ENCODE measurements at regions not wholly inside any gene's neighbourhood (a gene's known extent, or its start where the extent isn't known, plus 50 kb on each side); places are given as distances from the start of the nearest gene placed in this dataset.

DNA sequence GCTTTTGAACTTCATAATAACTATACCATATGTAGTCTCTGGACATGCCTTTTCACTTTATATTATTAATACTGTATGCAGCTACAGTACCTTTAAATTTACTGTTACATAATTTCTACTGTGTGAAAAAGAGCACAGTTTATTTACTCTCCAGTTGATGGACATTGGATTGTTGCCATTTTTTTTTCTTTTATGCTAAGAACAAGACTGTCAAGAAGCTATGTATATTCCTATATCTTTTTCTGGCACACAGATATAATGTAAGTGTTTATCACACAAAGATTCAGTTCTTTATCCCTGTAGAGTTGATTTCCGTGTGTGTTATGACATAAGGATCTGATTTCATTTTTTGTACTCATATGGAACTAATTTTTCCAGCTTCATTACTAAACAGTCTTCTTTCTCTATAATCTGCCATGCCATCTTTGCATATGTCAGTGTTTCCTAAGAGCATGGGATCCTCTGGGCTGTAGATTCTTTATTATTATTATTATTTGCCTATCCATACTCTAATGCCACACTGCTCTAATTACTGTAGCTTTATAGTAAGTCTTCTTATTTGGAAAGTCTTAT, 593.0 kb upstream of the ATP2B1 start:
- no peak for DNase-seq

DNA sequence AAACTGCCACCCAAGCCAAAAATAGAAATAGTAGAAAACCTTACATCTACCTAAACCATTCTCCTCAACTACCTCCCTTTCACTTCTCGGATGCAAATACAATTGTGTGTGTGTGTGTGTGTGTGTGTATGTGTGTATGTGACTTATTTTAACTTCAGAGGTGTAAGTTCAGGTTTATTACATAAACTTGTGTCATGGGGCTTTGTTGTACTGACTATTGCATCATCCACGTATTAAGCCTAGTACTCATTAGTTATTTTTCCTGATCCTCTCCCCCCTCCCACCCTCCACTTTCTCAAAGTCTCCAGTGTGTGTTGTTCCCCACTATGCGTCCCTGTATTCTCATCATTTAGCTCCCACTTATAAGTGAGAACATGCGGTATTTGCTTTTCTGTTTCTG, 592.5 kb upstream of the ATP2B1 start:
- no peak for DNase-seq

- DNase-seq = no peak
Measured at GRCh38 chr12:90299666-90300065, 591.0 kb upstream of the ATP2B1 start.

- no peak for DNase-seq
Measured at GRCh38 chr12:90299121-90299520, 590.5 kb upstream of the ATP2B1 start.

DNA sequence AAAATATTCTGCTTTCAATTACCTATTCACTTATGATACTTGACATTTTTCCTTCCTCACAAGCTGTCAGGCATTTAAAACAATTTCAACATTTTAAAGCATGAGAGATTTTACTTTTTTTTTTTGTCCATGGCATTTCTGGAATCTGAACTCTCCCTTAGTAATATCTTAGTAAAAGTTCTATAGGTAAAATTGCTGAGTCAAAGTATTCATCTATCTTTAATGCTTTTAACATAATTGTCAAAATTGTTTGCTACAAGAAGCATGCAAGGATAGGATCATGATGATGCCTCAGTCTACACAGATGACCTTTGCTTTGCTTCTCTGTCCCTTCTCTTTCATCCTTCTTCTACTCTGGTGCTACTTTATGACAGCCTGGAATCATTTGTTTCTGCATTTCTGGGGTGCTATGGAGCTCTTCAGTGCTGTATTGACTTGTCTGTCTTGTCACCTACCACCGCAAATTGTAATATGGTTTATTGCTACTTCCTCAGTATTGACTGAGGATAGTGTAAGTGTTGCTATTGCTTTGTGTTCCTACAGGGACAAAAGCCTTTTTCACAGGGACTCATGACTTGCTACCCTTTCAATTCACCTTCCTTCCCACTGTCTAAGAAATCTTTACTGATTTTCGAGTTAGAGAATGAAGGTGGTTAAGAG, 589.8 kb upstream of the ATP2B1 start:
- DNase-seq = no peak

DNA sequence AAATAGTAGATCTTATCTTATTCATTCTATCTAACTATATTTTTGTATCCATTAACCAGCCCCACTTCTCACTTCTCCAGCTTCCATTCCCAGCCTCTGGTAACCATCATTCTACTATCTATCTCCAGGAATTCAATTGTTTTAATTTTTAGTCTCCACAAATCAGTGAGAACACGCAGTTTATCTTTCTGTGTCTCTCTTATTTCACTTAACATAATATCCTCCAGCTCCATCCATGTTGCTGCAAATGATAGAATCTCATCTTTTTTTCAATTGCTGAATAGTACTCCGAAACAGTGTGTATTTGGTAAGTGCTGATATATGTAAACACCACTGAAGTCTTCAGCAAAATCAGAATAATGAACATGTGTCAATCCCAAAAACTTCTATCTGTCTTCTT, 587.2 kb upstream of the ATP2B1 start:
- DNase-seq = no peak

- no peak for DNase-seq
Measured at GRCh38 chr12:90292183-90292582, 583.5 kb upstream of the ATP2B1 start.

GRCh38 chr12:90290980-90291975, 582.6 kb upstream of the ATP2B1 start:
- no peak for DNase-seq

- DNase-seq = no peak
Measured at GRCh38 chr12:90287585-90287984, 578.9 kb upstream of the ATP2B1 start.

DNA sequence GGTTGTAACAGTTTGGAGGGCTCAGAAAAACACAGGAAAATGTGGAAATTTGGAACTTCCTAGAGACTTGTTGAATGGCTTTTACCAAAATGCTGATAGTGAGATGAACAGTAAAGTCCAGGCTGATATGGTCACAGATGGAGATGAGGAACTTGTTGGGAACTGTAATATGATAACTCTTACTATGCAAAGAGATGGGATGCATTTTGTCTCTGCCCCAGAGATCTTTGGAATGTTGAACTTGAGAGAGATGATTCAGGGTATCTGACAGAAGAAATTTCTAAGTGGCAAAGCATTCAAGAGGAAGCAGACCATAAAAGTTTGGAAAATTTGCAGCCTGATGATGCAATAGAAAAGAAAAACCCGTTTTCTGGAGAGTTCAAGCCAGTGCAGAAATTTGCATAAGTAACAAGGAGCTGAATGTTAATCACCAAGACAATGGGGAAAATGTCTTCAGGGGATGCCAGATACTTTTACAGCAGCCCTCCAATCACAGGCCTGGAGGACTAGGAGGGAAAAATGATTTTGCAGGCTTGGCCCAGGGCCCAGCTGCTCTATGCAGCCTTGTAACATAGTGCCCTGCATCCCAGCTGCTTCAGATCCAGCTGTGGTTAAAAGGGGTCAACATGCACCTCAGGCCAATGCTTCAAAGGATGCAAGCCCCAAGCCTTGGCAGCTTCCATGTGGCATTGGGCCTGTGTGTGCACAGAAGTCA, 572.7 kb upstream of the ATP2B1 start:
- DNase-seq = no peak

DNA sequence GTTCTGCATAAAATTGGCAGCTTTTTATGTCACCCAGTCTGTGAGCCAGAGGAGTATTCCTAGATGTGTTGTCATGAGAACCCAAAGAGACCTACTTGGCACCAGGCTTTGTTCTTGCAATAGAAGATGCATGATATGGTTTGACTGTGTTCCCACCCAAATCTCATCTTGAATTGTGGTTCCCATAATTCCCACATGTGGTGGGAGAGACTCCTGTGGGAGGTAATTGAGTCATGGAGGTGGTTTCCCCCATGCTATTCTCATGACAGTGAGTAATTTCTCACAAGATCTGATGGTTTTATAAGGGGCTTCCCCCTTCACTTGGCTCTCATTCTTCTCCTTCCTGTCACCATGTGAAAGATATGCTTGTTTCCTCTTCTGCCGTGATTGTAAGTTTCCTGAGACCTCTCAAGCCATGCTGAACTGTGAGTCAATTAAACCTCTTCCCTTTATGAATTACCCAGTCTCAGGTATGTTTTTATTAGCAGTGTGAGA, 572.0 kb upstream of the ATP2B1 start:
- no peak for DNase-seq

- no peak for DNase-seq
Measured at GRCh38 chr12:90280033-90280432, 571.4 kb upstream of the ATP2B1 start.

- DNase-seq = no peak
Measured at GRCh38 chr12:90275088-90275487, 566.5 kb upstream of the ATP2B1 start.

DNA sequence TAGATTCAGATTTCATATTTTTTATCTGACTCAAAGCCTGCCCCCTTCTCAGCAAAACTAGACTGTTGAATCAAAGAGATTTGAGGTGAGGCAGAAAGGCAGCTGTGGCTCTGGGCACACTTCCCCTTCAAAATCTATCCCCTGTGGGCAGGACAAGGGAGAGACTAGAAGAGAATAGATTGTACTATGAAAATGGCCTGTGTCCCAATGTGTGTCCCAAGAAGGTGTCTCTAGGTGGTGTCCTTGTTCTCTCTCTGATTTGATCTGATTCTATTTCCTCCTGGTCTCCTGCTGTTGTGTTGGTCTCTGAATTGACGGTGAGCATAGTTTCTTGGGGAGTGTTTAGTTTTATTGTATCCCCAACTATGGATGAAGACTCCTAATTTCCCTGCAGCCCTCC, 565.8 kb upstream of the ATP2B1 start:
- no peak for DNase-seq

- no peak for DNase-seq
Measured at GRCh38 chr12:90268574-90268973, 559.9 kb upstream of the ATP2B1 start.

GRCh38 chr12:90262251-90262650, 553.6 kb upstream of the ATP2B1 start:
- no peak for DNase-seq

GRCh38 chr12:90261283-90261682, 552.6 kb upstream of the ATP2B1 start:
- DNase-seq = no peak

DNA sequence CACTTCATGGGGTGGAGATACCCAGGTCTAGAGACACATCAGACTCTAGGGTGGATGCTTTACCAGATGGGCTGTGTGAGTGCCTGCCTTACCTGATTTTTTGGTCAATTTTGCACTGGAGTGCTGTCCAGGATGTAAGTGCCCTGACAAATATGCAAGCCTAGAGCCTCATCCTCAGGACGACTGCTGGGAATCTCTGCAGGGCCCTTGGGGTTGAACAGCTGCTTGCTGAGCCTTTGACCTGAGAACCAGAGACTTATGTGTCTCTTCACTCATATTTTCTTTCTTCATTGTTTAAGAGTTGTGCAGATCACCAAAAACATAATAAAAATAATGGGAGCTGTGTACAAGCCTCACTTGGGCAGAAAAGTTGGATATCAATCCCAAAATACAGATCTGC, 551.5 kb upstream of the ATP2B1 start:
- DNase-seq = no peak

DNA sequence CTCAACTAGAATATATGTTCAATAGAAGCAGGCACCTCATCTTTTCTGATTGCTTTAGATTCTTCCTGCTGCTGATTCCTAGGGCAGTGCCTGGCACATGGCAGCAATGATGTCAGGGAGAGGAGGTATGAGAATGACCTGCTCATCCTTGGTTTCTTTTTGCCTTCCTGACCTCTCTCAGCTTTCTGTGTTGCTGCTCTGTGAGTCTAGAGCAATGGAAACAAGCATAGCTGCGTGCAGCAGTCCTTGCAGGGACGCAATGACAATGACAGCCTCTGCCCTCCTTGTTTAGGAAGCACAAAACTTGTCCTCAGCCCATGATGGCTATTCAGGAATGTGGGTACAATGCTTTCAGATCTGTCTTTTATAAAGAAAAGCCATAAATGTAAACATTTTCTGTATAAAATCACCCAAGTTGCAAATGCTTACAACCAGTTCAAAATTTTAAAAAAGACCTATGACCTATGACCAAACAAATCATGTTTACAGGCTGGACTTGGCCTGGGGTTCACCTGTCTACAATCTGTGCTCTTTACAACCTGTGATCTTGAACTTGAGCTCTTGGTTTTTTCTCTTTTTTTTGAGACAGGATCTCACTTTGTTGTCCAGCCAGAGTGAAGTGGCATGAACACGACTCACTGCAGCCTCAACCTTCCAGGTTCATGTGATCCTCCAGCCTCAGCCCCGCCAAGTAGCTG, 549.4 kb upstream of the ATP2B1 start:
- DNase-seq = no peak

DNA sequence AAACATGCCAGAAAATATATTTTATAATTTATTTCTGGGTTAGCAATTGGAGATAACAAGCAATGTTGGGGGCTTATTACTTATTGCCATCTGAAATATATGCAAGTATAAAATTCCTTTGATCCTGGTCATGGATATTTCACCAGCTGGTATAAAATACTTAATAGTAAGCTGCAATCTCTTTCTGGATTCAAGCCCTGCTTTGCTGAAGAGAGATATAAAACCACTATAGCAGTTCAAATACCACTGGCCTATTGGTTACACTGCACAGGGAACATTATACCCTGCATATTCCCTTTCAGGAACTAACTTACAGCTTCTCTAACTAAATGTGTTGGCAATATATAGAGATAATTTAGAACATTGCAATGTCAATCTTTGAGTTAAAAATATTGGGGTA, 546.2 kb upstream of the ATP2B1 start:
- no peak for DNase-seq

GRCh38 chr12:90253674-90254181, 545.1 kb upstream of the ATP2B1 start:
- DNase-seq = no peak

DNA sequence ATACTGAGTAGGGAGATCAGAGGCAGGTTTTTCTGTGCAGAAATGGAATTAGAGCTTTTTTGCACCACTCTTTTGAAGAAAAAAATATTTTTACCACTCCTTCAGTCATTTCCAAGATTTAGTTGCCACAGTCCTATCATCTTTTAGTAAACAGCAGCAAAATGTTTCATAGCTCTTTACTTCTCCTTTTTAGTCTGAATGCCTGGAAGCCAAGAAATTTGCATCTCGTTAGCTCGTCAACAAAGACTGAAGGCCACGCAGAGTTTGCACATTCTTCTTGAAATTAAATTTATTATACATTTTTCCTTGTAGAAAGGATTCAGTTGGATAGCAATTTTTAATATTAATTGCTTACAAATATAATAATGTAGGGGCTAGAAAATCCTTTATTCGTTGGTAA, 544.5 kb upstream of the ATP2B1 start:
- no peak for DNase-seq
